Epithelial cell of esophagus (primary cell): ENCODE measurements at regions not wholly inside any gene's neighbourhood (a gene's known extent, or its start where the extent isn't known, plus 50 kb on each side); places are given as distances from the start of the nearest gene placed in this dataset.
A peak's percentile ranks its signal among the peaks of the same experiment; 100 is the strongest.

Experiments
- DNase-seq: peaks from one replicate; pipeline ENCODE4 v3.0.0; 2010; ENCODE audit warnings: low read depth
- H3K4me3 ChIP-seq: 2 replicates; pipeline ENCODE4 v1.5.1; 2011; ENCODE audit warnings: mild to moderate bottlenecking, low read length, control low read depth
- TF ChIP-seq, protein P1 (sequence below): IDR thresholded peaks from 2 replicates; pipeline ENCODE4 v1.5.1; 2011; ENCODE audit warnings: low read depth, mild to moderate bottlenecking, low read length, control low read depth, inconsistent platforms; ENCODE audit not compliant: insufficient read depth; ENCODE audit errors: missing control alignments

DNA sequence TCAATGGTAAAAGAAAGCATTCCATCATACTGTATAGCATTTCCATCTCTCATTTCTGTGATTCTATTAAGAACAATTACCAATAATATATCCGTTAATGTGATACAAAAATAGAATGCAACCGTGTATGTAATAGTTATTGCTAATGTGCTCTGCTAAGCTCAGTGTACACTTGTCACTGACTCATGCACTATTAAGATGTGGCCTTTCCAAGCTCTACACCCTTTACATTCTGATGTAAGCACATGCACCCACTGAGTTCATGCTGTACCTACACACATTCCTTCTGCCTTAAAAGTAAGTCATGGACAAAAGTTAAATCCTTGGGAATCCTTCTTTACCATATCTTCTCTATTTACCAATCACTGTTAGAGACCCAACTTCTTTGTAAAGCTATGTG is 319.1 kb downstream of the ZSWIM6 start:
- DNase-seq: peak; percentile 55
- TF ChIP-seq, protein P1, sequence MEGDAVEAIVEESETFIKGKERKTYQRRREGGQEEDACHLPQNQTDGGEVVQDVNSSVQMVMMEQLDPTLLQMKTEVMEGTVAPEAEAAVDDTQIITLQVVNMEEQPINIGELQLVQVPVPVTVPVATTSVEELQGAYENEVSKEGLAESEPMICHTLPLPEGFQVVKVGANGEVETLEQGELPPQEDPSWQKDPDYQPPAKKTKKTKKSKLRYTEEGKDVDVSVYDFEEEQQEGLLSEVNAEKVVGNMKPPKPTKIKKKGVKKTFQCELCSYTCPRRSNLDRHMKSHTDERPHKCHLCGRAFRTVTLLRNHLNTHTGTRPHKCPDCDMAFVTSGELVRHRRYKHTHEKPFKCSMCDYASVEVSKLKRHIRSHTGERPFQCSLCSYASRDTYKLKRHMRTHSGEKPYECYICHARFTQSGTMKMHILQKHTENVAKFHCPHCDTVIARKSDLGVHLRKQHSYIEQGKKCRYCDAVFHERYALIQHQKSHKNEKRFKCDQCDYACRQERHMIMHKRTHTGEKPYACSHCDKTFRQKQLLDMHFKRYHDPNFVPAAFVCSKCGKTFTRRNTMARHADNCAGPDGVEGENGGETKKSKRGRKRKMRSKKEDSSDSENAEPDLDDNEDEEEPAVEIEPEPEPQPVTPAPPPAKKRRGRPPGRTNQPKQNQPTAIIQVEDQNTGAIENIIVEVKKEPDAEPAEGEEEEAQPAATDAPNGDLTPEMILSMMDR: no peak
- no peak overlapping the region for H3K4me3 ChIP-seq

DNA sequence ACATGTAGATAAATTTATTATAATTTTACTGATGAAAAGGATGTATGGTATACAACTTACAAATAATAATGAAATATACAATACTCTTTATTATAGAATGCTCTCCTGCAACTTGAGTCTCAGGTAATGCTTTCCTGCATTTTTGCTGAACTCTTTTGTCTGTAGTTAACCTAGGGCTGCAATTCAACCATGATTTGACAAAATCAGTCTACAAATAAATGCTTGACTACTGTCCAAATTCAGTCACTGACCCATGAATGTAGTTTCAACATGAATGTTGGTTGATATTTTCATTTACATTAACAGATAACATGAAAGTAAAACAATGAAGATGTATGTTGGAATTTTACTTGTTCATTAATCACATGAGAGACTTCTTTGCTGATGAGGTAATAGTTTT is 320.9 kb downstream of the ZSWIM6 start:
- H3K4me3 ChIP-seq: no peak overlapping the region
- TF ChIP-seq, protein P1: no peak
- no peak for DNase-seq

DNA sequence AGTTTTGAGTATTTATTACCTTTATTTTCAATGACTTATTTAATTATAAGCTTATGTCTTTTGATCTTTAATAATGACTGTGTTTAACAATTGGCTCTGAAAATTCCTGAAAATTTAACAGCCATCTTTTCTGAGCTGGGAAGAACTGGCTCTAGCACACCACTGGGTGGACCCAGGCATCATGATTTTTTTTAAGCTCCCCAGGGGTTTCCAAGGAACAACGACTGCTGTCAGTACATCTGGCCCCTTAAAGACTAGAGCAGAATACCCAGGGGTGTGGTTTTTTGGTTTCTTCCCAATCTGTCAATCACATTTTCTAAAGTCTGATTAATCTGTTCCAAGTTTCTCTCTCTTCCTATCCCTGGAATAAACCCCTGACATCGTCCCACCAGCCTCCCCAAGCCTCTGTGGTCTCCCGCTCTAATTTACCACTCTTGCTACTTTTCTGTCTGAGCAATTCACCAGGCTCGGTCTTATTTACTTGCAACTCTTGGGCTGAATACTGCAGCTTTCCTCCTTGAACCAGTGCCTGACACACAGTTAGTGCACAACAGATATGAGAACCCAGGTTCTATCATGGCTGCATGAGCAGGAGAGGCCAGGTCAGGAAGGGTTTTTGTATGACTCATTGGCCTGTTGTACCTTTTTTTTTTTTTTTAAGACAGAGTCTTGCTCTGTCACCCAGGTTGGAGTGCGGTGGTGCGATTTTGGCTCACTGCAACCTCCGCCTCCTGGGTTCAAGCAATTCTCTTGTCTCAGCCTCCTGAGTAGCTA is 321.9 kb downstream of the ZSWIM6 start:
- no peak overlapping the region for H3K4me3 ChIP-seq
- DNase-seq: peak; percentile 17
- TF ChIP-seq, protein P1: no peak

DNA sequence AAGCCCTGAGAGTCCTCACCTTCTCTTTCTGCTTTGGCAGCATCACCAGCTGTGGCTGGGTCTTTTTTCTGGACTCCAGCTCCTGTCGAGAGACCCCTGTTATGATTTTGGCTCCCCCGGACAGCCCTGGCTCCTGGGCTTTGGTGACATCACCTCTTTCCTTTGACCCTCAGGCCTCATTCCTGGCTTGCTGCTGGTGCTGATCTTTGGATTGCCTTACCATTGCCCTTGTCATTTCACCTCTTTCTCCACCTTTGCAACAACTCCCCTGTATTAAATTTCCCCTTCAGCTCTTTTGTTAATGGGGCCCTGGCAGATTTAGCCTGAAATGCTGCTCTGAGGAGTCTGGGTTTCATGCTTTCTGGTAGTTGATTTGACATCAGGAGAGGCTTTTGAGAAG is 322.8 kb downstream of the ZSWIM6 start:
- no peak overlapping the region for H3K4me3 ChIP-seq
- TF ChIP-seq, protein P1: no peak
- DNase-seq: no peak

DNA sequence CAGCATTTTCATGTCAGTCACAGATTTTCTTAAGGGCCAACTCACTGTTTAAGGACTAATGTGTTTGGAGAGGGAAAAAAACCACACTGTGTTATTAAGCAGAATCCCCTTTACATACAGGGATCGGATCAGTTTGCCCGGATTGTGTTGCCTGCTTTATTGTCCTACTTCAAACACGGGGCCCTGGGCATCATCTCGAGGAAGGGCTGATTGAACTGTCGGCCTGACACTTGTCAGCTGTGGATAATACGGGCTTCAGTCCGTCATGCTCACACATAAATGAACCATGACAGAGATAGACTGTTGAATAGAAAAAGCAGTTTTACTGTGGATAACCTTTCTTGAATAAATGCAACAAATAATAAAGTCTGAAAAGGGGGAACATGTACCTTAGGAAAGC is 325.0 kb downstream of the ZSWIM6 start:
- H3K4me3 ChIP-seq: no peak overlapping the region
- TF ChIP-seq, protein P1: no peak
- DNase-seq: no peak

DNA sequence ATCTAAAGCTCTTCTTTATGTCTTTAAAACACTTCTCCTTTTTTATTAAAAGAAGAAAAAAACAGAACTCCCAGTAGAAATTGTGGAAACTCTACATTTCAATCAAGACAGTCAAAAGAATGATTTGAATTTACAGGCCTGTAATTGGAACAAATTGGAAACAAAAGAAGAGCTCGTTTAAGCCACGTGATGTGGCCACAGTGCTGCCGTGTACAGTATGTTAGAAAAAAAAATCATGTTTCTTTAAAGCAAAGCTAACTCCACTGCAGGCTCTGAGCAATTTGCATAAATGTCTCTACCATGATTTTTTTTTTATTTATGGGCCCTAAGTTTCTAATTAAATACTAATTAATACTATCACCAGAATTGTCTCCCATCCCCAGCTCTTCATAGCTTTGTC is 325.6 kb downstream of the ZSWIM6 start:
- DNase-seq: no peak
- no peak overlapping the region for H3K4me3 ChIP-seq
- TF ChIP-seq, protein P1: no peak

DNA sequence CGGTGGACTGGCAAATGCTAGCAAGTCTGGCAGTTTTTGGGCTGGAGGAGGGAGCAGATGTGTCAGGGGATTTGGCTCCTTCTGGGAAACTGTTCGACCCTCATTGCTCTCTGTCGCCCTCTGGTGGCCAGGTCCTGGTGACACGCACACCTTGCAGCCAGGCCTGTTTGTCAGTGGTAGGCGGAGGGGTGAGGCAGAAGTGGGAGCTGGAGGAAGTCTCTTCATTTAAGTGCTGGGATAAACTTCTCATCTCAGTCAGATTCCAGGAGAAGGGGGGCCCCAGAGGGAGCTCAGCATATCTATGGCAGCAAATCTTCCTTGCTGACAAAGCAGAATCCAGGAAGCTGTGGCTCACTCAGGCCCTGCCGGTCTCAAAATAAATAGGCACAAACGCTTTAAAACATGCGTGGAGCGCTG is 326.5 kb downstream of the ZSWIM6 start:
- peak; percentile 76 for DNase-seq
- H3K4me3 ChIP-seq: no peak overlapping the region
- TF ChIP-seq, protein P1: peak; percentile 98
